Epithelial cell of proximal tubule (primary cell): ENCODE measurements at regions not wholly inside any gene's neighbourhood (a gene's known extent, or its start where the extent isn't known, plus 50 kb on each side); places are given as distances from the start of the nearest gene placed in this dataset.

Source experiments
- DNase-seq: peaks from one replicate; pipeline ENCODE4 v3.0.0-alpha.2; 2011; ENCODE audit warnings: low read depth
- H3K4me3 ChIP-seq: 2 replicates; pipeline ENCODE4 v1.5.1; 2011; ENCODE audit warnings: low read depth, mild to moderate bottlenecking, low read length
- TF ChIP-seq, protein P1 (sequence below): conservative IDR thresholded peaks from 2 replicates; pipeline ENCODE4 v1.5.1; 2012; ENCODE audit warnings: low read depth, mild to moderate bottlenecking, low read length

GRCh38 chrX:46382595-46382994 is 162.6 kb downstream of the ZNF674 start:
- no peak for DNase-seq
- TF ChIP-seq, protein P1, sequence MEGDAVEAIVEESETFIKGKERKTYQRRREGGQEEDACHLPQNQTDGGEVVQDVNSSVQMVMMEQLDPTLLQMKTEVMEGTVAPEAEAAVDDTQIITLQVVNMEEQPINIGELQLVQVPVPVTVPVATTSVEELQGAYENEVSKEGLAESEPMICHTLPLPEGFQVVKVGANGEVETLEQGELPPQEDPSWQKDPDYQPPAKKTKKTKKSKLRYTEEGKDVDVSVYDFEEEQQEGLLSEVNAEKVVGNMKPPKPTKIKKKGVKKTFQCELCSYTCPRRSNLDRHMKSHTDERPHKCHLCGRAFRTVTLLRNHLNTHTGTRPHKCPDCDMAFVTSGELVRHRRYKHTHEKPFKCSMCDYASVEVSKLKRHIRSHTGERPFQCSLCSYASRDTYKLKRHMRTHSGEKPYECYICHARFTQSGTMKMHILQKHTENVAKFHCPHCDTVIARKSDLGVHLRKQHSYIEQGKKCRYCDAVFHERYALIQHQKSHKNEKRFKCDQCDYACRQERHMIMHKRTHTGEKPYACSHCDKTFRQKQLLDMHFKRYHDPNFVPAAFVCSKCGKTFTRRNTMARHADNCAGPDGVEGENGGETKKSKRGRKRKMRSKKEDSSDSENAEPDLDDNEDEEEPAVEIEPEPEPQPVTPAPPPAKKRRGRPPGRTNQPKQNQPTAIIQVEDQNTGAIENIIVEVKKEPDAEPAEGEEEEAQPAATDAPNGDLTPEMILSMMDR: no peak
- no peak overlapping the region for H3K4me3 ChIP-seq

- no peak overlapping the region for H3K4me3 ChIP-seq
- no peak for DNase-seq
- TF ChIP-seq, protein P1: peak; percentile 63
Observed at GRCh38 chrX:46381630-46382029, 163.6 kb downstream of the ZNF674 start.

- TF ChIP-seq, protein P1: no peak
- no peak overlapping the region for H3K4me3 ChIP-seq
- DNase-seq: no peak
Observed at GRCh38 chrX:46380148-46380752, 165.0 kb downstream of the ZNF674 start.

GRCh38 chrX:46376246-46376885 is 168.9 kb downstream of the ZNF674 start:
- H3K4me3 ChIP-seq: no peak overlapping the region
- TF ChIP-seq, protein P1: peak; percentile 62
- DNase-seq: peak; percentile 33

DNA sequence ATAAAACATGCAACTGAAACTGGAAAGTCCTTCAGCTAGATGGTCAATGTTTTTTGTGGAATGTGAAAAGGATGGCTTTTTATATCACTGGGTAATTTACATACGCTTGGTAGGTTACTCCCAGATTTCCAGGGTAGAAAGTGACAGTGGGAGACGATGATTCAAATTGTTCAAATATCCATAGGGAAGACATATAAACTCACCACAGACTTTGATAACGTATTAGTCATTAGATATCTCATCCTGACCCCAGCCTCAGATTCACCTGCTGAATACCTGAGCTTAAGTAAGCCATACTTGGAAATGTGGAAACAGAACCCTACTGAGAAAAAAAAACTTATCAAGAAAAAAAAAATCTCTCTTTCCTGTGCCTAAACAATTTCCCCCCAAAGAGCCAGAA is 169.4 kb downstream of the ZNF674 start:
- no peak overlapping the region for H3K4me3 ChIP-seq
- TF ChIP-seq, protein P1: no peak
- DNase-seq: no peak

- no peak overlapping the region for H3K4me3 ChIP-seq
- DNase-seq: no peak
Observed at GRCh38 chrX:46374371-46374770, 170.8 kb downstream of the ZNF674 start.

More at GRCh38 chrX:46374371-46374770, 170.8 kb downstream of the ZNF674 start:
- TF ChIP-seq, protein P1: no peak
